Lower leg skin (tissue), 3 donors: ENCODE measurements at regions not wholly inside any gene's neighbourhood (a gene's known extent, or its start where the extent isn't known, plus 50 kb on each side); places are given as distances from the start of the nearest gene placed in this dataset.

ENCODE experiments used
- POLR2A ChIP-seq, 2 donors: fragments of 450-650 bp; IDR thresholded peaks; one replicate each; pipeline ENCODE4 v1.6.1; 2016 to 2017; ENCODE audit warnings: antibody characterized with exemption in 2 of 2, mild to moderate bottlenecking in 1 of 2, moderate library complexity in 1 of 2
- TF ChIP-seq, protein P1 (sequence below), 3 donors: fragments of 450-650 bp; IDR thresholded peaks; one replicate each; pipeline ENCODE4 v1.5.1; 2016; ENCODE audit warnings: antibody characterized with exemption in 3 of 3, mild to moderate bottlenecking in 3 of 3, moderate library complexity in 2 of 3

GRCh38 chr4:19736968-19737756 lies 514.5 kb upstream of the SLIT2 start:
- TF ChIP-seq, protein P1, sequence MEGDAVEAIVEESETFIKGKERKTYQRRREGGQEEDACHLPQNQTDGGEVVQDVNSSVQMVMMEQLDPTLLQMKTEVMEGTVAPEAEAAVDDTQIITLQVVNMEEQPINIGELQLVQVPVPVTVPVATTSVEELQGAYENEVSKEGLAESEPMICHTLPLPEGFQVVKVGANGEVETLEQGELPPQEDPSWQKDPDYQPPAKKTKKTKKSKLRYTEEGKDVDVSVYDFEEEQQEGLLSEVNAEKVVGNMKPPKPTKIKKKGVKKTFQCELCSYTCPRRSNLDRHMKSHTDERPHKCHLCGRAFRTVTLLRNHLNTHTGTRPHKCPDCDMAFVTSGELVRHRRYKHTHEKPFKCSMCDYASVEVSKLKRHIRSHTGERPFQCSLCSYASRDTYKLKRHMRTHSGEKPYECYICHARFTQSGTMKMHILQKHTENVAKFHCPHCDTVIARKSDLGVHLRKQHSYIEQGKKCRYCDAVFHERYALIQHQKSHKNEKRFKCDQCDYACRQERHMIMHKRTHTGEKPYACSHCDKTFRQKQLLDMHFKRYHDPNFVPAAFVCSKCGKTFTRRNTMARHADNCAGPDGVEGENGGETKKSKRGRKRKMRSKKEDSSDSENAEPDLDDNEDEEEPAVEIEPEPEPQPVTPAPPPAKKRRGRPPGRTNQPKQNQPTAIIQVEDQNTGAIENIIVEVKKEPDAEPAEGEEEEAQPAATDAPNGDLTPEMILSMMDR (IDR thresholded peaks at IDR 0.05), result no peak
- no peak for TF ChIP-seq POLR2A (IDR thresholded peaks at IDR 0.05)
